ELF-1 (cell line): ENCODE measurements at regions not wholly inside any gene's neighbourhood (a gene's known extent, or its start where the extent isn't known, plus 50 kb on each side); places are given as distances from the start of the nearest gene placed in this dataset.

Source experiments
- DNase-seq: peaks from one replicate; pipeline ENCODE4 v3.0.0-alpha.2; 2016; ENCODE audit warnings: low read depth, low spot score

- no peak for DNase-seq
Measured at GRCh38 chr3:139778682-139779233, 101.0 kb upstream of the NMNAT3 start.

- DNase-seq, result peak; percentile 95
Measured at GRCh38 chr3:139774560-139775302, 97.0 kb upstream of the NMNAT3 start.

- peak; percentile 36 for DNase-seq
Measured at GRCh38 chr3:139772539-139773500, 95.0 kb upstream of the NMNAT3 start.

GRCh38 chr3:139771331-139771730, 93.6 kb upstream of the NMNAT3 start:
- DNase-seq, result no peak

GRCh38 chr3:139770577-139770976, 92.8 kb upstream of the NMNAT3 start:
- no peak for DNase-seq

GRCh38 chr3:139769796-139770195, 92.0 kb upstream of the NMNAT3 start:
- no peak for DNase-seq

- DNase-seq, result no peak
Measured at GRCh38 chr3:139764936-139765335, 87.2 kb upstream of the NMNAT3 start.

GRCh38 chr3:139764069-139764905, 86.5 kb upstream of the NMNAT3 start:
- no peak for DNase-seq

- peak; percentile 23 for DNase-seq
Measured at GRCh38 chr3:139762302-139762701, 84.5 kb upstream of the NMNAT3 start.

- DNase-seq, result no peak
Measured at GRCh38 chr3:139759470-139759869, 81.7 kb upstream of the NMNAT3 start.

GRCh38 chr3:139758654-139759291, 81.0 kb upstream of the NMNAT3 start:
- peak; percentile 85 for DNase-seq

- peak; percentile 6 for DNase-seq
Measured at GRCh38 chr3:139757448-139758030, 79.8 kb upstream of the NMNAT3 start.

- DNase-seq, result no peak
Measured at GRCh38 chr3:139756529-139757103, 78.8 kb upstream of the NMNAT3 start.

GRCh38 chr3:139755551-139755950, 77.8 kb upstream of the NMNAT3 start:
- no peak for DNase-seq

GRCh38 chr3:139751789-139752188, 74.0 kb upstream of the NMNAT3 start:
- no peak for DNase-seq

GRCh38 chr3:139746481-139746880, 68.7 kb upstream of the NMNAT3 start:
- DNase-seq, result peak; percentile 57

GRCh38 chr3:139745831-139746230, 68.1 kb upstream of the NMNAT3 start:
- peak; percentile 30 for DNase-seq

GRCh38 chr3:139738697-139739096, 60.9 kb upstream of the NMNAT3 start:
- DNase-seq, result no peak

- DNase-seq, result no peak
Measured at GRCh38 chr3:139737682-139738361, 60.0 kb upstream of the NMNAT3 start.

- DNase-seq, result no peak
Measured at GRCh38 chr3:139735191-139735590, 57.4 kb upstream of the NMNAT3 start.
